HG02981 (cell line): ENCODE measurements at regions not wholly inside any gene's neighbourhood (a gene's known extent, or its start where the extent isn't known, plus 50 kb on each side); places are given as distances from the start of the nearest gene placed in this dataset.
"Not testable (repeated sequence)": the region's sequence is repeated elsewhere in the genome, so short reads cannot be mapped to it uniquely, and the experiment has no call there.

ENCODE experiments used
- ATAC-seq: cut with Tn5 transposase; IDR thresholded peaks from one replicate; pipeline ENCODE4 v1.9.1; 2021; ENCODE audit warnings: mild to moderate bottlenecking, moderate library complexity; ENCODE audit not compliant: unreplicated experiment

GRCh38 chr7:23887660-23888059 lies 177.6 kb downstream of the STK31 start:
- ATAC-seq, result no peak

- ATAC-seq, result no peak
These were observed 178.9 kb downstream of the STK31 start for GRCh38 chr7:23888958-23889357.

- ATAC-seq, result no peak
These were observed 179.5 kb downstream of the STK31 start for GRCh38 chr7:23889566-23889965.

DNA sequence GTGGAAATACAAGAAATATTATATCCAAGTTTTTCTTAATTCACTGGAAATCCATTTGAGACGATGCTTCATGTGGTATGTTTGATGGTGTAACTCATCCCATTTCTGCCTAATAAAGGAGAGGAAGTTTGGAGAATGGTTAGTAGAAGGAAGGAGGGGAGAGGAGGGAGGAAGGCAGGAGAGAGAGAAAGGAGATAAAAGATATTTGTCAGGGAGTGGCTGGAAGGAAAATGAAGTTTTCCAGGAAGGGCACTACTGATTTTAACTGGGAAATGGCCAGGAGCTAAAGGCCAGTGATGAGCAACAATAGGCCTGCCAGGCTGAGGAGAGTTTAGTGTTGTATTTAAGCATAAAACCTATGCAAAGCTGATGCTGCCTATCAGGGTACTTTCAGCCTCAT lies 182.0 kb downstream of the STK31 start:
- ATAC-seq, result no peak

DNA sequence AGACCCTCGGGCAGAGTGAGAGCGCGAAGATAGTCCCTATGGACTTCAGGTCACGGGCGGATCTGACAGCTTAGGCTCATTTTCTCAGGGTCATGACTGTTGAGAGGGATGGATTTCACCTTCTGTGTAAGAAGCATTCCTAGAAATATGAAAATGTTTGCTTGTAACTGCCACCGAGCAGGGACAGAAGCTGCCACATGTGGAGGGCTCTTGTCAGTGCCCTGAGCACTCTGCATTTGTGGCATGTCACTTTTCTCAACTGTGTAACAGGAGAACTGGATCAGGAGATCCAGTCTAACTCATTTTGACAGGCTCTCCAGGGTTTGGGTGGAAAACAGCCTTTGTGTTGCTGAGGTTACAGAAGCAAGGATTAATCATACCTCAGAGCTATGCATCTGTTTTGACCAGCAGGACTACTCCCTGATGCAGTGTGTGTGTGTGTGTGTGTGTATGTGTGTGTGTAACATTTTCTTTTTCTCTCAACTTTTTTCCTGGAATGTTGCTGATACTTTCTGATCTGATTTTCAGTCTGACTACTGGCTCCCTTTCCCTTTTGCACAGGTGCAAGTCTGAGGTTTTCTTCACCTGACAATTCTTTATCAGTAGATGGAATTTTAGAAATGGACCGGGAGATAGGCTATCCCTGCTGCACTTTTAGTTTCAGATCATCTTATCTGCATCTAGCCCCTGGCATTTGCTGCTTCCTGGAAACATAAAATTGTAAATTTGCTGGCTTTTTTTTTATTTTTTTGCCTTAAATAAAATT lies 183.3 kb downstream of the STK31 start:
- ATAC-seq, result no peak

- no peak for ATAC-seq
These were observed 184.2 kb downstream of the STK31 start for GRCh38 chr7:23893942-23894891.

GRCh38 chr7:23894892-23895569 lies 185.0 kb downstream of the STK31 start:
- ATAC-seq, result no peak

GRCh38 chr7:23895666-23896096 lies 185.7 kb downstream of the STK31 start:
- ATAC-seq, result no peak

DNA sequence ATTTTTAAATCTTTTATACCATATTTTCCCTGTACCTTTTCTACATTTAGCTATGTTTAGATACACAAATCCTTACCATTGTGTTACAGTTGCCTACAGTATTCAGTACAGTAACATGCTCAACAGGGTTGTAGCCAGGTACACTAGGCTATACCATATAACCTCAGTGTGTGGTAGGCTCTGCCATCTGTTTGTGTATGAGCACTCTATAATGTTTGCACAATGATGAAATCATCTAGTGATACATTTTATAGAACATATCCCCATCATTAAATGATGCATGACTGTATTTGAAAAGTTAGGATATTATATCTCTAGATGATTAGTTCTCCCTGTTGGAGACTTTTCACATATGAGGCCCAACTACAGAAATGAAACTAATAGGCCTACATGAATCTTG lies 188.6 kb downstream of the STK31 start:
- no peak for ATAC-seq

DNA sequence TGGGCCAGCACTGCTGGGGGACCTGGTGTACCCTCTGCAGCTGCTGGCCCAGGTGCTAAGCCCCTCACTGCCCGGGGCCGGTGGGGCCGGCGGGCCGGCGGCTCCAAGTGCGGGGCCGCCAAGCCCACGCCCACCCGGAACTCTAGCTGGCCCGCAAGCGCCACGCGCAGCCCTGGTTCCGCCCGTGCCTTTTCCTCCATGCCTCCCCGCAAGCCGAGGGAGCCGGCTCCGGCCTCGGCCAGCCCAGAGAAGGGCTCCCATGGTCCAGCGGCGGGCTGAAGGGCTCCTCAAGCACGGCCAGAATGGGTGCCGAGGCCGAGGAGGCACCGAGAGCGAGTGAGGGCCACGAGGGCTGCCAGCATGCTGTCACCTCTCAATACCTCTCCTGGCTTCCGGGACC lies 194.9 kb downstream of the STK31 start:
- not testable (repeated sequence) for ATAC-seq

DNA sequence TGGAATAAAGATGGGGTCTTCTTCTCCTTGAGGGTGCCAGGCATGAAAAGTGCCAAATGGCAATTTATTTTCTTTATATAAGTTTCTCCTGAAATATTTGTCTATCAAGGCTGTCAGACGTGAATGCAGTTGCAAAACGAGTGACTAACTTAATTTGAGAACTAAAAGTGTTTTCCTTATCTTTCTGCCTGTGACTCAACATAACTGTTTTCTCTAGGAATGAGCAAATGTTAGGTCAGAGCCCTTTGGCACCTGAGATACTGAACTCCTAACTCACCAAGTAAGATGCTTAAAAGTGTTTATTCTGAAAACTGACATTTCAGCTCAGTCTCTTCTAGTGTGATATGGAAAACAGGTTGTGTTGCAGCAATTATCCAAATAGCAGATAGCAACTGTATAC lies 197.0 kb downstream of the STK31 start:
- ATAC-seq, result no peak

DNA sequence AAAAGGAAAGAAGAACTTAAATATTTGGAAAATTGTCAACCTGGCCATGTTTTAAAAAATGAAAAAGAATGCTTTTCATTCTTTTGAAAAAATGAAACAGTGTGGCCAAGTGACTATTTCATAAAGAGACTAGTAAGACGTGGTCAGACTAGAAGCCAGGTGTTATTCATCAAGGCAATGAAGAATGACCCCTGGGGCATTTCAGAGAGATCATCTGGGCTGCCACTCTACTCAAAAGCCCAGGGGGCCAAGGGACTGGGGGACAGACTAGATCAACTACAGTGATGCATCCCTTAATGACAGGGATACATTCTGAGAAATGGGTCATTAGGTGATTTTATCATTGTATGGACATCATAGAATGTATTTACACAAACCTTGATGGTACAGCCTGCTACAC lies 199.4 kb downstream of the STK31 start:
- ATAC-seq, result no peak

- ATAC-seq, result no peak
These were observed 202.0 kb downstream of the STK31 start for GRCh38 chr7:23912065-23912464.

DNA sequence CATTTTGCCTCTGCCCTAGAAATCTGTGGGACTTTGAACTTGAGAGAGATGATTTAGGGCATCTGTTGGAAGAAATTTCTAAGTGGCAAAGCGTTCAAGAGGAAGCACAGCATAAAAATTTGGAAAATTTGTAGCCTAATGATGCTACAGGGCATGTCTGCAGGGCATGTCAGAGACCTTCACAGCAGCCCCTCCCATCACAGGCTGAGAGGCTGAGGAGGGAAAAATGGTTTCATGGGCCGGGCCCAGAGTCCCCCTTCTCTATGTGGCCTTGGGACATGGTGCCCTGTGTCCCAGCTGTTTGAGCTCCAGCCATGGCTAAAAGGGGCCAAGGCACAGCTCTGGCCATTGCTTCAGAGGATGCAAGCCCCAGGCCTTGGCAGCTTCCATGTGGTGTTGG lies 203.0 kb downstream of the STK31 start:
- ATAC-seq, result no peak

- ATAC-seq, result no peak
These were observed 205.2 kb downstream of the STK31 start for GRCh38 chr7:23915236-23915635.

DNA sequence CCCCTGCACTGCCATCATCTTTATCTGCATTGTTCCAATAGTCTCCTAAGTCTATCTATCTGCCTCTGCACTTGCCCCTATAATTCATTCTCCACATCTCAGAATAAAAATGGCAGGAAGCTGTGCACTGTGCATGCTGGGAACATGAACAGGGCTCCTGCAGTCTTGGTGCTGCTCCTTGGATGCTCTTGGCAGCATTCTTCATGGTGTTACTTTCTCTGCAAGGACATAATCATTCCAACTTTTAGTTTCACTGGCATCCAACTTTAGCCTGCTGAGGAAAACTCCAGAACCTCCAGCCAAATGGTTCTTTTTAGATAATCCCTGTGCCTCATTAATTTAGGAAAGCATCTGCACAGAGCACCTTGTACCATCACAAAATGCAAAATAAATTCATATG lies 208.3 kb downstream of the STK31 start:
- no peak for ATAC-seq

- ATAC-seq, result no peak
These were observed 208.8 kb downstream of the STK31 start for GRCh38 chr7:23918856-23919255.

DNA sequence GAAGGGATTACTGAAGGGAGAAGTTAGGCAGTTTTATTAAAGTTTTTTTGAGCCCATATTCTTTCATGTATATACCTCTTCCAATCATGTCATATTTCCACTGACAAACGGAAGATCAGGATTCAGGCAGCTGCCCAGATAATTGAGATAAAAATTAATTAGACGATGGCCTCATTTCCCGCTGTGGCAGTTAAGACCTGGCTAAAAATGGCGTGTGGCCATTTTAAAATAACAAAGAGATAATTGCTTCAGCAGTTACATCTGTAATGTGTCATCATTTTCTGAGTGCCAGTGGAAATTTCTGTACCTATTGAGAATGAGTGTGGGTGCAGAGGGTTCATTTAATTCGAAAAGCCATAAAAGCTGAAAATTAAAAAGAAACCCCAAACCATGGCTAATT lies 215.1 kb downstream of the STK31 start:
- ATAC-seq, result no peak

- no peak for ATAC-seq
These were observed 217.8 kb downstream of the STK31 start for GRCh38 chr7:23927709-23928417.

DNA sequence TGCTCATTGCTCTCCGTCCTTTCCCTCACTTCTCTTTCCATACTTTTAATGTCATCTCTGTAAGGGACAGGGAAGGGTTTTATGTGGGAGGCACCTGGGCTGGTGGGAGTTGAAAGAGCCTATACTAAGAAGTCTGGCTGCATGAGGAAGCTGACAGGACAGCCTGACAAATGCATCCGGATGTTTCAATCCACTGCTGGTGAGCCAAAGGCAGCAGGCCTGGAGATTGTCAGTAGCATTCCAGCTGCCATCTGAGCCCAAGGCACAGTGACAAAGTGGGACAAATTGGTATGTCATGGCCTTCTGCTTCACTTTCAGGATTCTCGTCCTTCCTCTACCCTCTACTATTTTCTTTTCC lies 218.4 kb downstream of the STK31 start:
- no peak for ATAC-seq

DNA sequence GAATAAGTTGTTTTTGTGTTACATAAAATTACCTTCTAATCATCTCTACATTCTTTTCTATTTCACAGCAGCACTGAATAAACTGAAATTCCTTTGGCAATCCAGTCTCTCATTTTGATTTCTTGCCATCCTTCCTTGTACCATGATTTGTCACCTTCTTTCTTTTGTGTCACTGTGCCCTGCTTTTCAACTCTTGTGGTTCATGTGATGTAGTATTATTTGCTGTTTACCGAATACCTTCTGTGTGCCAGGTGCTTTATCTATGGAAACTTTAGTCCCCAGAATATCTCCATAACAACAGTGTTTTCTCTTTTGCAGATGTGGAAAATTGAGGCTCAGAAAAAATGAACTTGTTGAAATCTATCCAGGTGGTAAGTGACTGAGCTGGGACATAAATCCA lies 220.3 kb downstream of the STK31 start:
- no peak for ATAC-seq
